Gastroesophageal sphincter (tissue), 3 donors: ENCODE measurements at regions not wholly inside any gene's neighbourhood (a gene's known extent, or its start where the extent isn't known, plus 50 kb on each side); places are given as distances from the start of the nearest gene placed in this dataset.

Experiments used
- CTCF ChIP-seq, 4 experiments: fragments of 200-600 bp in 2 of 4; fragments of 450-650 bp in 2 of 4; sonication (generic) in 1 of 4; IDR thresholded peaks; one replicate each; pipeline ENCODE4 v1.5.1; 2017 to 2019; ENCODE audit warnings: antibody characterized with exemption in 4 of 4, mild to moderate bottlenecking in 2 of 4, moderate library complexity in 2 of 4
- EP300 ChIP-seq: sonication (generic); formaldehyde crosslinking; IDR thresholded peaks from one replicate; pipeline ENCODE4 v1.6.1; 2017; ENCODE audit warnings: antibody characterized with exemption, mild to moderate bottlenecking

GRCh38 chr14:76273346-76273745 lies 102.6 kb upstream of the ESRRB start:
- no peak for TF ChIP-seq CTCF (IDR thresholded peaks at IDR 0.05)
- TF ChIP-seq EP300 = no peak
